ENCODE measurements at regions not wholly inside any gene's neighbourhood (a gene's known extent, or its start where the extent isn't known, plus 50 kb on each side); places are given as distances from the start of the nearest gene placed in this dataset.

DNA sequence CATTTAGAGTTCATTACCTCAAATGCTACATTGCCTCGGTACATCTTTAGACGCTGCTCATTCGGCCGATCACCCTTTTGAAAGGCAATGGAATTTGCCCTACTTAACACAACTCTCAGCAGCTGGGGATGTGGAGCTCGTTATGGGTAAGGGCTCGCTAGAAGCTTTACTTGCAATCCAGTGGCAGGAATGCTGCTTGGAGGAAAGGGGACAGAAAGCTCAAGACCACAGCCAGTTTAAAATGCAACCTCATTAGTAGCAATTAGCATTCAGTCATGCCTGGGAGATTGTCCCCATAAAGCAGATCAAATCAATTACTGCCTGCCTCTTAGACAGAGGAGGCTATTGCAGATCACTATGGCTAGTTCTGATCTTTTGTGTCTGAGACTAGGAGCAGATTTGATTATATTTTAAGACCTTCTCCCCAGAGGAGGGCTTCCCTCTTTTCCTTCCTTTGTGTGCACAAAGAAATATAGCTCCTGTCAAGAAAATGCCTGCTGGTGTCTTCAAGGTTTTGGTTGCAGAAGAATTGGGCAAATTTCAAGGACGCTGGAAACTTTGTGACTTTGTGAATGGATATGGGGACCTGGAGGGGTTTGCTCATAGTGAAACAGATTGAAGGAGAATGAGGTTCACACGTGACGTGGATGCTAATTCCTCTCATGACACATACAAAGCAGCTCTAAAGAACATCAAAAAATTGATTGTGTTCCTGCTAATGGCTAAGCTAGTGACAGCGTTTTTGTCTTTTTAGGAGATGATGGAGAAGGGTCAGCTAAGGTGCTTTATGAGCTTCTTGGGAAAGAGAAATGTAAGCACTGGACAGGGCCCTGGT lies 237.5 kb upstream of the GLRA2 start:
- TF ChIP-seq, protein P1, sequence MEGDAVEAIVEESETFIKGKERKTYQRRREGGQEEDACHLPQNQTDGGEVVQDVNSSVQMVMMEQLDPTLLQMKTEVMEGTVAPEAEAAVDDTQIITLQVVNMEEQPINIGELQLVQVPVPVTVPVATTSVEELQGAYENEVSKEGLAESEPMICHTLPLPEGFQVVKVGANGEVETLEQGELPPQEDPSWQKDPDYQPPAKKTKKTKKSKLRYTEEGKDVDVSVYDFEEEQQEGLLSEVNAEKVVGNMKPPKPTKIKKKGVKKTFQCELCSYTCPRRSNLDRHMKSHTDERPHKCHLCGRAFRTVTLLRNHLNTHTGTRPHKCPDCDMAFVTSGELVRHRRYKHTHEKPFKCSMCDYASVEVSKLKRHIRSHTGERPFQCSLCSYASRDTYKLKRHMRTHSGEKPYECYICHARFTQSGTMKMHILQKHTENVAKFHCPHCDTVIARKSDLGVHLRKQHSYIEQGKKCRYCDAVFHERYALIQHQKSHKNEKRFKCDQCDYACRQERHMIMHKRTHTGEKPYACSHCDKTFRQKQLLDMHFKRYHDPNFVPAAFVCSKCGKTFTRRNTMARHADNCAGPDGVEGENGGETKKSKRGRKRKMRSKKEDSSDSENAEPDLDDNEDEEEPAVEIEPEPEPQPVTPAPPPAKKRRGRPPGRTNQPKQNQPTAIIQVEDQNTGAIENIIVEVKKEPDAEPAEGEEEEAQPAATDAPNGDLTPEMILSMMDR (conservative IDR thresholded peaks at IDR 0.05 in 1 of 2, IDR thresholded peaks at IDR 0.05 in 1 of 2; ENCODE audit: extremely low read depth in 1 of 2, insufficient read depth in 1 of 2, low read depth in 1 of 2, low read length in 2 of 2): no peak
- no peak for TF ChIP-seq EZH2 (IDR thresholded peaks at IDR 0.05; ENCODE audit: borderline replicate concordance, low read length)

Data from mammary epithelial cell (primary cell).